ENCODE measurements at regions not wholly inside any gene's neighbourhood (a gene's known extent, or its start where the extent isn't known, plus 50 kb on each side); places are given as distances from the start of the nearest gene placed in this dataset.

DNA sequence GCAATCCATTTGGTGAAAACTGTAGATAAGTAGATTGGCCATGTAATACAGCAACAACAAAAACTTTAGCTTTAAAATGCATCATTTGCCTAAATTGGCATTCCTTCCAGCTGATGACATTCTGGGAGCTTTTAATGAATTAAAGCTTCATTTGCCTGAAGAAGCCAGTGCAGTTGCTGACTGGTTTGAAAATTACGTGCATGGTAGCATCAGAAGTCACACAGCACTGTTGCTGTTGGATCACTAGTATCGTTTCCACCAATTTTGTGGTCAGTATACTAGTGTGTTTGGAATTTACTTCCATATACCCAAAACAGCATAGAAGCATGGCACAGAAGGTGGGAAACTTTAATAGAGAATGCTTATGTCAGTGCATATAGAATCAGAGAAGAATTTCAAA lies 194.9 kb downstream of the ETV1 start:
- H3K4me3 ChIP-seq (ENCODE audit: low read depth in 1 of 3, low read length in 3 of 3) = no peak overlapping the region
- WGBS = 83% methylated on average over 2 of the region's 2 CpGs
- no peaks in the 10 kb centered on the region for H3K9me3 ChIP-seq (ENCODE audit: control insufficient read depth in 4 of 4, low read length in 3 of 4)
- no peaks in the 10 kb centered on the region for H3K4me1 ChIP-seq (ENCODE audit: control insufficient read depth in 4 of 4, insufficient read depth in 4 of 4, low read length in 3 of 4)
- no peak for DNase-seq (ENCODE audit: low spot score)
- H3K27ac ChIP-seq (ENCODE audit: low read depth in 1 of 2, low read length in 2 of 2) = no peak overlapping the region
- H3K27me3 ChIP-seq (ENCODE audit: control insufficient read depth in 4 of 4, insufficient read depth in 4 of 4, low read length in 3 of 4) = no peaks in the 10 kb centered on the region
- no peaks in the 10 kb centered on the region for H3K36me3 ChIP-seq (ENCODE audit: control insufficient read depth in 4 of 4, insufficient read depth in 3 of 4, low read depth in 1 of 4, low read length in 3 of 4)
- TF ChIP-seq HNF4A (conservative IDR thresholded peaks at IDR 0.05) (no peak), NR2F2 (IDR thresholded peaks at IDR 0.05) (no peak), JUND (IDR thresholded peaks at IDR 0.05) (no peak), TAF1 (conservative IDR thresholded peaks at IDR 0.05) (no peak), HNF4G (IDR thresholded peaks at IDR 0.05) (no peak), ATF3 (IDR thresholded peaks at IDR 0.05) (no peak), SP1 (IDR thresholded peaks at IDR 0.05) (no peak), FOXA2 (IDR thresholded peaks at IDR 0.05) (no peak), FOXA1 (IDR thresholded peaks at IDR 0.05) (no peak), CTCF (IDR thresholded peaks at IDR 0.05; ENCODE audit: low read depth, low read length, missing input control) (no peak), EGR1 (IDR thresholded peaks at IDR 0.05; ENCODE audit: low read depth in 2 of 2) (no peak), REST (IDR thresholded peaks at IDR 0.05) (no peak), RXRA (IDR thresholded peaks at IDR 0.05) (no peak), YY1 (IDR thresholded peaks at IDR 0.05) (no peak), RAD21 (IDR thresholded peaks at IDR 0.05) (no peak)
- TF ChIP-seq, protein P1, sequence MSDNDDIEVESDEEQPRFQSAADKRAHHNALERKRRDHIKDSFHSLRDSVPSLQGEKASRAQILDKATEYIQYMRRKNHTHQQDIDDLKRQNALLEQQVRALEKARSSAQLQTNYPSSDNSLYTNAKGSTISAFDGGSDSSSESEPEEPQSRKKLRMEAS (IDR thresholded peaks at IDR 0.05) = no peak
- TF ChIP-seq, protein P2, sequence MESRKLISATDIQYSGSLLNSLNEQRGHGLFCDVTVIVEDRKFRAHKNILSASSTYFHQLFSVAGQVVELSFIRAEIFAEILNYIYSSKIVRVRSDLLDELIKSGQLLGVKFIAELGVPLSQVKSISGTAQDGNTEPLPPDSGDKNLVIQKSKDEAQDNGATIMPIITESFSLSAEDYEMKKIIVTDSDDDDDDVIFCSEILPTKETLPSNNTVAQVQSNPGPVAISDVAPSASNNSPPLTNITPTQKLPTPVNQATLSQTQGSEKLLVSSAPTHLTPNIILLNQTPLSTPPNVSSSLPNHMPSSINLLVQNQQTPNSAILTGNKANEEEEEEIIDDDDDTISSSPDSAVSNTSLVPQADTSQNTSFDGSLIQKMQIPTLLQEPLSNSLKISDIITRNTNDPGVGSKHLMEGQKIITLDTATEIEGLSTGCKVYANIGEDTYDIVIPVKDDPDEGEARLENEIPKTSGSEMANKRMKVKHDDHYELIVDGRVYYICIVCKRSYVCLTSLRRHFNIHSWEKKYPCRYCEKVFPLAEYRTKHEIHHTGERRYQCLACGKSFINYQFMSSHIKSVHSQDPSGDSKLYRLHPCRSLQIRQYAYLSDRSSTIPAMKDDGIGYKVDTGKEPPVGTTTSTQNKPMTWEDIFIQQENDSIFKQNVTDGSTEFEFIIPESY (IDR thresholded peaks at IDR 0.05) = no peak
- no peak overlapping the region for H3K9ac ChIP-seq (ENCODE audit: low read depth in 1 of 2, low read length in 2 of 2)

DNA sequence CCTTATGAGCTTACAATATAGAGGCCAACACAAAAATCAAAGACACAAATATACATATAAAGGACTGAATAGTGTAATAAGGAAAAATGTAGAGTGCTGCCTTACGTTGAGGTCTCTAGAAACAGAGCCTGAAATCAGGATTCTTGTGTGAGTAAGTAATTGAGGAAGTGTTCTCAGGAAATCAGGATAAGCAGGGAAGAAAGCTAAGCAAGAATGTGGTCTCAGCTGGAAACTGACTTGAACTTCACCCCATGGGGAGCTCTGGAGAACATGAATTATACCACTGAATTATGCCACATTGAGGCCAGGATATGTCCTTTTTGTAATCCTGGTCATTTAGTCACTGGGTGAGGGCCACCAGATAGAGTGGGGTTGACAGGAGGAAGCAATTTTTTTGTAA lies 191.9 kb downstream of the ETV1 start:
- no peak overlapping the region for H3K4me3 ChIP-seq (ENCODE audit: low read depth in 1 of 3, low read length in 3 of 3)
- no peak for DNase-seq (ENCODE audit: low spot score)
- no peaks in the 10 kb centered on the region for H3K9me3 ChIP-seq (ENCODE audit: control insufficient read depth in 4 of 4, low read length in 3 of 4)
- WGBS = 58% methylated on average over 1 of the region's 1 CpG
- no peak overlapping the region for H3K9ac ChIP-seq (ENCODE audit: low read depth in 1 of 2, low read length in 2 of 2)
- no peaks in the 10 kb centered on the region for H3K36me3 ChIP-seq (ENCODE audit: control insufficient read depth in 4 of 4, insufficient read depth in 3 of 4, low read depth in 1 of 4, low read length in 3 of 4)
- H3K4me1 ChIP-seq (ENCODE audit: control insufficient read depth in 4 of 4, insufficient read depth in 4 of 4, low read length in 3 of 4) = no peaks in the 10 kb centered on the region
- TF ChIP-seq SP1 (IDR thresholded peaks at IDR 0.05) = no peak
- no peak for TF ChIP-seq EGR1 (IDR thresholded peaks at IDR 0.05; ENCODE audit: low read depth in 2 of 2)
- TF ChIP-seq RAD21 (IDR thresholded peaks at IDR 0.05) = no peak
- TF ChIP-seq HNF4A (conservative IDR thresholded peaks at IDR 0.05) = no peak
- no peaks in the 10 kb centered on the region for H3K27me3 ChIP-seq (ENCODE audit: control insufficient read depth in 4 of 4, insufficient read depth in 4 of 4, low read length in 3 of 4)
- no peak overlapping the region for H3K27ac ChIP-seq (ENCODE audit: low read depth in 1 of 2, low read length in 2 of 2)

Data from liver (tissue), 8 donors.